SK-N-SH (cell line): ENCODE measurements at regions not wholly inside any gene's neighbourhood (a gene's known extent, or its start where the extent isn't known, plus 50 kb on each side); places are given as distances from the start of the nearest gene placed in this dataset.
A peak's percentile ranks its signal among the peaks of the same experiment; 100 is the strongest.

ENCODE experiments used
- CTCF ChIA-PET: fragments of 300-600, 350-600 bp; formaldehyde crosslinking; extraction: SDS; loops from one replicate; lab custom pipeline; 2021; lab: Yijun Ruan, JAX
- POLR2A ChIA-PET: fragments of 350-600 bp; sonication (Branson Sonifier 250); formaldehyde crosslinking; extraction: SDS; loops from one replicate; lab custom pipeline; 2020; ENCODE audit warnings: antibody characterized with exemption, inconsistent platforms; lab: Yijun Ruan, JAX
- DNase-seq: peaks from one replicate; pipeline ENCODE4 v3.0.0; 2012
- H2AFZ ChIP-seq: fragments of 200-600 bp; sonication (generic); 2 replicates; pipeline ENCODE4 v1.8.1; 2016; ENCODE audit warnings: antibody characterized with exemption, mild to moderate bottlenecking, low read depth
- H3F3A ChIP-seq: fragments of 200-600 bp; sonication (generic); replicated peaks from 2 replicates; pipeline ENCODE3; 2016; ENCODE audit warnings: antibody characterized with exemption, mild to moderate bottlenecking; ENCODE audit not compliant: insufficient read depth
- H3K27ac ChIP-seq, 2 experiments: fragments of 200-500 bp in 1 of 2; fragments of 200-600 bp in 1 of 2; sonication (Bioruptor generic) in 1 of 2; sonication (generic), shearing (Covaris generic) in 1 of 2; 2 replicates each; pipeline versions ENCODE4 v1.5.1 to v1.6.1; 2014 to 2016; ENCODE audit warnings: low read depth in 2 of 2, inconsistent platforms in 1 of 2, low read length in 1 of 2, mild to moderate bottlenecking in 1 of 2, mixed read lengths in 1 of 2
- H3K27me3 ChIP-seq: fragments of 200-600 bp; sonication (generic), shearing (Covaris generic); 2 replicates; pipeline ENCODE4 v1.6.1; 2016; ENCODE audit warnings: mixed run types; ENCODE audit not compliant: insufficient read depth
- H3K36me3 ChIP-seq, 2 experiments: fragments of 200-500 bp in 1 of 2; fragments of 200-600 bp in 1 of 2; sonication (Bioruptor generic) in 1 of 2; sonication (generic) in 1 of 2; replicated peaks in 1 of 2; 2 replicates each; pipeline versions ENCODE3 to v1.5.1; 2014 to 2016; ENCODE audit warnings: low read length in 1 of 2, mild to moderate bottlenecking in 1 of 2; ENCODE audit not compliant: insufficient read depth in 2 of 2, control insufficient read depth in 1 of 2
- H3K4me1 ChIP-seq, 2 experiments: fragments of 200-500 bp in 1 of 2; fragments of 200-600 bp in 1 of 2; sonication (Bioruptor generic) in 1 of 2; sonication (generic), shearing (Covaris generic) in 1 of 2; 2 replicates each; pipeline versions ENCODE4 v1.5.1 to v1.6.1; 2014 to 2016; ENCODE audit warnings: low read depth in 1 of 2, low read length in 1 of 2, mixed run types in 1 of 2; ENCODE audit not compliant: insufficient read depth in 2 of 2, control insufficient read depth in 1 of 2
- H3K4me2 ChIP-seq: fragments of 200-600 bp; sonication (generic), shearing (Covaris generic); 2 replicates; pipeline ENCODE4 v1.6.1; 2017; ENCODE audit warnings: mixed run types
- H3K4me3 ChIP-seq, 2 experiments: fragments of 200-500 bp in 1 of 2; fragments of 200-600 bp in 1 of 2; sonication (Bioruptor generic) in 1 of 2; sonication (generic), shearing (Covaris generic) in 1 of 2; 2 replicates each; pipeline versions ENCODE4 v1.5.1 to v1.8.1; 2014 to 2016; ENCODE audit warnings: low read depth in 2 of 2, inconsistent platforms in 1 of 2, low read length in 1 of 2, mild to moderate bottlenecking in 1 of 2, mixed read lengths in 1 of 2, moderate library complexity in 1 of 2
- H3K79me2 ChIP-seq: fragments of 200-600 bp; sonication (generic); 2 replicates; pipeline ENCODE4 v1.8.1; 2017; ENCODE audit warnings: mild to moderate bottlenecking; ENCODE audit not compliant: insufficient read depth
- H3K9ac ChIP-seq: fragments of 200-600 bp; sonication (generic); 2 replicates; pipeline ENCODE4 v1.6.1; 2017; ENCODE audit warnings: mixed run types
- H3K9me2 ChIP-seq: fragments of 200-600 bp; sonication (generic); 2 replicates; pipeline ENCODE4 v1.6.1; 2017; ENCODE audit warnings: mixed run types
- H3K9me3 ChIP-seq: fragments of 200-600 bp; sonication (generic); 2 replicates; pipeline ENCODE4 v1.6.1; 2017; ENCODE audit warnings: mixed run types, mild to moderate bottlenecking, moderate library complexity
- H4K20me1 ChIP-seq: fragments of 200-600 bp; sonication (generic); 2 replicates; pipeline ENCODE4 v1.6.1; 2017; ENCODE audit warnings: mild to moderate bottlenecking, mixed run types; ENCODE audit not compliant: insufficient read depth
- CTCF ChIP-seq: fragments of 200-600 bp; sonication (generic); IDR thresholded peaks from 2 replicates; pipeline ENCODE4 v1.6.1; 2017; ENCODE audit warnings: antibody characterized with exemption, mild to moderate bottlenecking, moderate library complexity
- FOSL2 ChIP-seq: IDR thresholded peaks from 2 replicates; pipeline ENCODE4 v1.4.0; 2012; ENCODE audit warnings: low read depth, mild to moderate bottlenecking, moderate library complexity, borderline replicate concordance
- GATA2 ChIP-seq: sonication (generic); formaldehyde crosslinking; IDR thresholded peaks from 2 replicates; pipeline ENCODE4 v1.5.0; 2020; ENCODE audit warnings: mild to moderate bottlenecking, missing genetic modification reagents
- JUND ChIP-seq: IDR thresholded peaks from 2 replicates; pipeline ENCODE4 v1.4.0; 2012
- NRF1 ChIP-seq: IDR thresholded peaks from 2 replicates; pipeline ENCODE4 v1.6.1; 2012; ENCODE audit warnings: low read depth, mild to moderate bottlenecking, low read length
- POLR2AphosphoS5 ChIP-seq: IDR thresholded peaks from 2 replicates; pipeline ENCODE4 v1.6.1; 2012; ENCODE audit warnings: low read depth, low read length
- RAD21 ChIP-seq: IDR thresholded peaks from 2 replicates; pipeline ENCODE4 v1.6.1; 2012; ENCODE audit warnings: mild to moderate bottlenecking, low read length
- SMC3 ChIP-seq: IDR thresholded peaks from 2 replicates; pipeline ENCODE4 v1.6.1; 2012; ENCODE audit warnings: low read depth, low read length, improper control_type of control experiment
- TCF12 ChIP-seq: IDR thresholded peaks from 2 replicates; pipeline ENCODE4 v1.4.0; 2012
- USF1 ChIP-seq: IDR thresholded peaks from 2 replicates; pipeline ENCODE4 v1.4.0; 2012; ENCODE audit warnings: low read depth, borderline replicate concordance
- YY1 ChIP-seq: IDR thresholded peaks from 2 replicates; pipeline ENCODE4 v1.4.0; 2012; ENCODE audit warnings: low read depth, mild to moderate bottlenecking
- WGBS: methylation state at CpG from one replicate; pipeline ENCODE4 v1.1.6; 2017; ENCODE audit warnings: low lambda C conversion rate; 5-methylcytosine and 5-hydroxymethylcytosine counted together
- TF ChIP-seq, protein P1 (sequence below): IDR thresholded peaks from 2 replicates; pipeline ENCODE4 v1.4.0; 2012; ENCODE audit warnings: low read depth
- TF ChIP-seq, protein P2 (sequence below): fragments of 150-350 bp; IDR thresholded peaks from 2 replicates; pipeline ENCODE4 v1.6.1; 2016; ENCODE audit warnings: mild to moderate bottlenecking, low read depth, low read length
- TF ChIP-seq, protein P3 (sequence below): IDR thresholded peaks from 2 replicates; pipeline ENCODE4 v1.4.0; 2012; ENCODE audit warnings: low read depth, borderline replicate concordance

- TF ChIP-seq TCF12 (no peak), FOSL2 (no peak)
Observed at GRCh38 chr2:226216575-226216974, 583.0 kb downstream of the IRS1 start (continued).

- H3K27me3 ChIP-seq, result no peaks in the 10 kb centered on the region
- TF ChIP-seq FOSL2 (no peak), YY1 (0 out of 2 replicates have a peak, but pooled peaks have one; percentile 29), SMC3 (peak; percentile 59), CTCF (peak; percentile 77), NRF1 (no peak), POLR2AphosphoS5 (no peak), JUND (no peak), USF1 (no peak), RAD21 (peak; percentile 77), GATA2 (CRISPR knock-in tag) (no peak)
- TF ChIP-seq, protein P1, sequence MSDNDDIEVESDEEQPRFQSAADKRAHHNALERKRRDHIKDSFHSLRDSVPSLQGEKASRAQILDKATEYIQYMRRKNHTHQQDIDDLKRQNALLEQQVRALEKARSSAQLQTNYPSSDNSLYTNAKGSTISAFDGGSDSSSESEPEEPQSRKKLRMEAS, result no peak
- TF ChIP-seq, protein P2, sequence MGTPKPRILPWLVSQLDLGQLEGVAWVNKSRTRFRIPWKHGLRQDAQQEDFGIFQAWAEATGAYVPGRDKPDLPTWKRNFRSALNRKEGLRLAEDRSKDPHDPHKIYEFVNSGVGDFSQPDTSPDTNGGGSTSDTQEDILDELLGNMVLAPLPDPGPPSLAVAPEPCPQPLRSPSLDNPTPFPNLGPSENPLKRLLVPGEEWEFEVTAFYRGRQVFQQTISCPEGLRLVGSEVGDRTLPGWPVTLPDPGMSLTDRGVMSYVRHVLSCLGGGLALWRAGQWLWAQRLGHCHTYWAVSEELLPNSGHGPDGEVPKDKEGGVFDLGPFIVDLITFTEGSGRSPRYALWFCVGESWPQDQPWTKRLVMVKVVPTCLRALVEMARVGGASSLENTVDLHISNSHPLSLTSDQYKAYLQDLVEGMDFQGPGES, result no peak
- TF ChIP-seq, protein P3, sequence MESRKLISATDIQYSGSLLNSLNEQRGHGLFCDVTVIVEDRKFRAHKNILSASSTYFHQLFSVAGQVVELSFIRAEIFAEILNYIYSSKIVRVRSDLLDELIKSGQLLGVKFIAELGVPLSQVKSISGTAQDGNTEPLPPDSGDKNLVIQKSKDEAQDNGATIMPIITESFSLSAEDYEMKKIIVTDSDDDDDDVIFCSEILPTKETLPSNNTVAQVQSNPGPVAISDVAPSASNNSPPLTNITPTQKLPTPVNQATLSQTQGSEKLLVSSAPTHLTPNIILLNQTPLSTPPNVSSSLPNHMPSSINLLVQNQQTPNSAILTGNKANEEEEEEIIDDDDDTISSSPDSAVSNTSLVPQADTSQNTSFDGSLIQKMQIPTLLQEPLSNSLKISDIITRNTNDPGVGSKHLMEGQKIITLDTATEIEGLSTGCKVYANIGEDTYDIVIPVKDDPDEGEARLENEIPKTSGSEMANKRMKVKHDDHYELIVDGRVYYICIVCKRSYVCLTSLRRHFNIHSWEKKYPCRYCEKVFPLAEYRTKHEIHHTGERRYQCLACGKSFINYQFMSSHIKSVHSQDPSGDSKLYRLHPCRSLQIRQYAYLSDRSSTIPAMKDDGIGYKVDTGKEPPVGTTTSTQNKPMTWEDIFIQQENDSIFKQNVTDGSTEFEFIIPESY, result no peak
- H3K27ac ChIP-seq, result no peak overlapping the region
- no peaks in the 10 kb centered on the region for H3K9me3 ChIP-seq
- H4K20me1 ChIP-seq, result no peaks in the 10 kb centered on the region
- ChIA-PET CTCF (interaction anchor here (0.6 to 2.5 kb wide), 16 partner anchors 10 to 769 kb away, joined by 3 to 20 read pairs (median 4); partner anchors contain the start of gene IRS1), POLR2A (no interaction called here)
- no peak overlapping the region for H3K4me3 ChIP-seq
- no peak overlapping the region for H3K9ac ChIP-seq
- 47% methylated on average over 11 of the region's 11 CpGs for WGBS
- H3K36me3 ChIP-seq, result no peaks in the 10 kb centered on the region
- peaks cover 0 to 22% of the 10 kb centered on the region in 2 experiments; a peak in 3 of 4 replicates for H3K4me1 ChIP-seq
- peaks cover 19% of the 10 kb centered on the region for H3F3A ChIP-seq
- 0 out of 2 replicates have a peak overlapping the region, but pooled peaks have one; percentile 14 for H2AFZ ChIP-seq
- no peak overlapping the region for H3K4me2 ChIP-seq
- DNase-seq, result peak; percentile 23
- no peaks in the 10 kb centered on the region for H3K9me2 ChIP-seq
- H3K79me2 ChIP-seq, result no peaks in the 10 kb centered on the region
Observed at GRCh38 chr2:226215902-226216503, 583.6 kb downstream of the IRS1 start.
